NCI-H2107 (cell line): ENCODE measurements at regions not wholly inside any gene's neighbourhood (a gene's known extent, or its start where the extent isn't known, plus 50 kb on each side); places are given as distances from the start of the nearest gene placed in this dataset.
A peak's percentile ranks its signal among the peaks of the same experiment; 100 is the strongest.
"Not testable (repeated sequence)": the region's sequence is repeated elsewhere in the genome, so short reads cannot be mapped to it uniquely, and the experiment has no call there.

Experiments
- DNase-seq: peaks from one replicate; lab custom pipeline; 2025; lab: John Stamatoyannopoulos, UW

DNA sequence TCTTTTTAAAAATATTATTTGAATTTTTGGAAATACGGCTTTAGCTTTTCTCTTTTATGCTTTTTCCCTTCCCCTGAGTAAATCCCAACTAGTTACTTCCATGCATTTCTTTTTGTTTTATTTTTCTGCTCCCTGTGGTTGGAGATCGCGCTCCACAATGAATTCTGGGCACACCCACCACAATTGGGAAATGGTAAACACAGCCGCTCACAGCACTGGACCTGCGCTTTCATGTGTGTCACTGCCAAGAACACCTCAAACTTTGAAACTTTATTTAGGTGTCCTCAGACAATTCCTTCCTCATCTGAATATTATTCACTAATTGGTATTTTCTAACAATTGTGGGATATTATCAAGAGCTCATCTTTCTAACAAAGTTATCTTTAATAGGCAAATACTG, 82.8 kb upstream of the TMEM18 start:
- DNase-seq: no peak

DNA sequence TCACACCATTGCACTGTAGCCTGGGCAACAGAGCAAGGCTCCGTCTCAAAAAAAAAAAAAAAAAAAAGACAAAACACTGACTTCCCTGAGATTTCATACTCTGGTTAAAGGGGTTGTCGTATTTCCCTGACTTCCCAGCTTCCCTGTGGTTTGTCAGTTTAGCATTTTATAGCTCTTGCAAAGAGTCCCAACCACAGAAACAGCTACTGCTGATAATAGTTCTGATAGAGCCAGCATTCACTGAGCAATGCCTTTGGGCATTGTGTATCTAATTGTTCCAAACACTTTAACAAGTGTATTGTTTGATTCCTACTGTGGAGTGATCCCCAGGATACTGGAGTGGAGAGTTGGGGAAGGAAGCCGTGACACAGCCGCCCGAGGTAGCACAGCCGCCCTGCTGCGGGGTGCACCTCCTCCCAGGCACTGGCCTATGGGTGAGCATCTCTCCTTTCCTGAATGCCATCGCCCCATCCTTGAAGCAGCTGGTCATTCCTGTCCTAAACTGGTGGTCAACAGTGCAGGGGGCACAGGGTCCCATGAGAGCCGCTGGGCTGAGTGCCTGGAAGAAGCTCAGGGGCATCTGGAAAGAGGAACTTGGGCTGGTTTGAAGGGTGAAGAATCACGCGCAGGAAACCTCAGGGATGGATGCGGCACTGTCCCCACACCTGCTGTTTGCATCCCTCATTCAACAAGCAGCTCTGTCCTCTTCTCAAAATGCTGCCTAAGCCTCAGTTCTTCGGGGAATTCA, 81.0 kb upstream of the TMEM18 start:
- DNase-seq: no peak

DNA sequence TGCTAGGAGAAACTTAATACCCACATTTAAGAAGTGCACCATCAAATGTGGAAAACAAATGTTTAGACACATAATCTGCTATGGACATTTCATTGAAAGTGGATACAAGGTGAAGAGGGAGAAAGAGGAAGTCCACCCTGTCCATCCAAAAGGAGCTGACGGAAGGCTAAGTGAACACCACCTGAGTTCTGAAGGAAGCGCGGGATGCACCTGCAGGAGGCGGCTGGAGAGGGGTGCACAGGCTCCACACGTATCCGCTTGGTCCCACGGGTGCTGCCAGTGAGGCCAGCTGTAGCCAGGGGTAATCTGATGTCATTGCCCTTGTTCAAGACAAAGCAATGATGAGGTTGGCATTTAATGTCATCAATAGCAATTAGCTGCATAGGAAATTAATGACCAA, 75.9 kb upstream of the TMEM18 start:
- no peak for DNase-seq

- no peak for DNase-seq
Observed at GRCh38 chr2:751474-751873, 74.3 kb upstream of the TMEM18 start.

DNA sequence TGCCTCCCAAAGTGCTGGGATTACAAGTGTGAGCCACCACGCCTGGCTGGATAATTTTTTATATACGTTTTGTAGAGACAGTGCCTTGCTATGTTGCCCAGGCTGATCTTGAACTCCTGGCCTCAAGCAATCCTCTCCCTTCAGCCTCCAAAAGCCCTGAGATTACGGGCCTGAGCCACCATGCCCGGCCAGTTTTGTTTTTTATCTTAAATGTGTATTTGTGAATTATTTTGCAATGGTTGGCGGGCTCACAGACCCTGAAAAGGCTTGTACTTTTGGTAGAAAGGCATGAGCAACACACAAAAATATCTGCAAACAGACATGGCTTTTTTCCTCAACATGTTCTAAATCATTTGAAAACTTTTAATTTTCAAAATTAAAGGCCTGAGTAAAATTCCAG, 73.4 kb upstream of the TMEM18 start:
- DNase-seq: no peak

GRCh38 chr2:747762-748351, 70.7 kb upstream of the TMEM18 start:
- DNase-seq: no peak

GRCh38 chr2:746697-747096, 69.5 kb upstream of the TMEM18 start:
- no peak for DNase-seq

DNA sequence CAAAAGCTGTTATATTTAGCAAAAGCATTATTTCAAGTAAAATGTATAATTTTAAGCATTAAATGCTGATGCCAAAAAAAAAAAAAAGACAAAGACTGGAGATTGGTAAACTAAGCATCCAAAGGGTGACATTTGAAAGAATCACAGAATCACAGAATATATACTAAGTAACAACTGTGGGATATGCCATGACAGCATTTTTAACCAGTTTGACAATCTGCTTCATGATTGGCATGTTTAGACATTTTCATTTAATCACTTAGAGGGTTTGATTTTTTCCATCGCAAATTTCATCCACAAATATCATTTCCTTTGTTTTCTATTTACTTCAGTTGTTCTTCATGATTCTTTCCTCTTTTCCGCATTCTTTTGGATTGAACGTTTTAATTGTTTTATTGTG, 66.9 kb upstream of the TMEM18 start:
- no peak for DNase-seq

DNA sequence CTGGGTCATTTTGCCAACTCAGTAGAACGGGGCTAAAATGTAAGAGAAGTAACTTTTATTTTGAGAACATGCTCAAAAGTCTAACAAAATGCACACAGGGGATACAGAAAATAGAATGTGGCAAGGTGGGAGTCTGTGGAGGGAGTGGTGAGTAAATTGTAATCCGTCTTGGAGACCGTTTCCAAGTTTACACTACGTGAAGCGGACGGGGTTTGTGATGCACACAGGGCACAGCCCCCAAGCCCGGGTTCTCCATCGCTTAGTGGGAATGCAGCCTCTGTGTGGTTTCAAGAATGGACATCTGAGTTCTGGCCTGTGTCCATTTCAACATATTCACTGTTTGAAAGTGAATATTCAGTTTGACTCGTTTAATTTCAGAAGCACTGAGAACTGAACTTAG, 65.0 kb upstream of the TMEM18 start:
- DNase-seq: no peak

DNA sequence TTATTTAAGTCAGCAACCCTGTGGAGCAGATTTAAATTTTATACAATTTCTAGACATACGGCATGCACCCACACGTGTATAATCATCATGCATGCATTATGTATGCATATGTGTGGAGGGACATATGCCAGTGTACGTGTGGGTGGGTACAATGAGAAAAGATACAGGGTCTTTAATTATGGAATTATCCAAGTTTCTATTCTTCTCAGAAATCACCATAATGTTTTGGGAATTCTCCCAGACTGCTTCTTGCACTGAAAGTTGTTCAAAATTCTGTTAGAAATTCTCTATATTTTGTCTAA, 63.9 kb upstream of the TMEM18 start:
- DNase-seq: no peak

DNA sequence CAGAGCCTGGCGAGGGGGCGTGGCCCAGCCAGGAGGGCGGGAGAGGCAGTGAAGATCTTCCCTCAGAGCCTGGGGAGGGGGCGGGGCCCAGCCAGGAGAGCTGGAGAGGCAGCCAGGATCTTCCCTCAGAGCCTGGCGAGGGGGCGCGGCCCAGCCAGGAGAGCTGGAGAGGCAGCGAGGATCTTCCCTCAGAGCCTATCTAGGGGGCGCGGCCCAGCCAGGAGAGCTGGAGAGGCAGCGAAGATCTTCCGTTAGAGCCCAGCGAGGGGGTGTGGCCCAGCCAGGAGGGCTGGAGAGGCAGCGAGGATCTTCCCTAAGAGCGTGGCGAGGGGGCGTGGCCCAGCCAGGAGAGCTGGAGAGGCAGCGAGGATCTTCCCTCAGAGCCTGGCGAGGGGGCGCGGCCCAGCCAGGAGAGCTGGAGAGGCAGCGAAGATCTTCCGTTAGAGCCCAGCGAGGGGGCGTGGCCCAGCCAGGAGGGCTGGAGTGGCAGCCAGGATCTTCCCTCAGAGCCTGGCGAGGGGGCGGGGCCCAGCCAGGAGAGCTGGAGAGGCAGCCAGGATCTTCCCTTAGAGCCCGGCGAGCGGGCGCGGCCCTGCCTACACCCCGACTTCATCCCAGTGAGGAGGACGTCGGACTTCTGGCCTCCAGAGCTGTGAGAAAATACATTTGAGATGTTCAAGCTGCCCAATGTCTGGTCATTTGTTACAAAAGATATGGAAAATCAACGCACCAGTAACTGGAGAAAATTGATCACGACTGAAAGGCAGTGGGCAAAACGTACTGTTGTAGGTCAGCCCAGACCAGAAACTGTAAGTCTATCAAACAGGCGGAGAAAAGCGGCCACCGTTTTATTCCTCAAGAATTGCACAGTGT, 63.4 kb upstream of the TMEM18 start:
- peak; percentile 90 for DNase-seq

GRCh38 chr2:739864-740321, 62.7 kb upstream of the TMEM18 start:
- DNase-seq: not testable (repeated sequence)

DNA sequence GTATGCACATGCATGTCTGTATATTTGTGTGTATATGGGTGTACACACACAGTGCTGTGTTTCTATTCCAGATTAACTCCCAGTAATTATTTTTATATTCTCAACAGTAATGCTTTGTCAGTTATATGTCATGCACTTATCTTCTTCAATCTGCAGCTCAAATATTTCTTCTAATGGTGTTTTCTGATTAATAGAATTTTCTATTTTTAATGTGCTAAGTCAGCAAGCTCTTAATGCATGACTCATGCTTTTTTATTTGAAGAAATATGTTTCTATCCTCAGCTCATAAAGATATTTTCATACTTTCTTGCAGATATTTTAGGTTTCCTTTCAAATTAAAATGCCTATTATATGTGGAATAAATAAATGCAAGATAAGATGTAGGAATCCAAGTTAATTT, 59.7 kb upstream of the TMEM18 start:
- DNase-seq: no peak

DNA sequence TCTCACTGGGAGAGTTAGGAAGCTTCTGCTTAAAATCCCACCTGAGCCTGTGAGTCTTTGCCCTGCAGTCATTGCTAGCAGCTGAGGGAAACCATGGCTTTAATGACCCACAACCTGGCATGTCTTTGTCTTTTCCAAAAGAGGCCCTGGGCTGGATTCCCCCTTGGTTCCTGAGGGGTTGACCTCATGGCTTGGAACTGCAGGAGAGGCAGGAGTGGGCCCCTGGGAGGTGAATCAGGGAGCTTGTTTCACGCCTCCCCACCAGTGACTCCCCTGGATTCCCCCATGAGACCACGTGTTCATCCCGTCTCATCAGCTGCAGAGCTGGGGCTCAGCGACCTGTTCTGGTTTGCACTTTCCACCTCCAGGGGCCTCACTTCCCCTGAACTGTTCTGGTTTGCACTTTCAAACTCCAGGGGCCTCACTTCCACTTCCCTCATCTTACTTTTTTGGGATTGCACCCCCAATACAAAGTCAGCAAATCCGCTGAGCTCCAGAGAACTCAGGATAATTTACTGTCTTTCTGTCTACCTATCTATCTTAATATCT, 58.5 kb upstream of the TMEM18 start:
- DNase-seq: no peak

DNA sequence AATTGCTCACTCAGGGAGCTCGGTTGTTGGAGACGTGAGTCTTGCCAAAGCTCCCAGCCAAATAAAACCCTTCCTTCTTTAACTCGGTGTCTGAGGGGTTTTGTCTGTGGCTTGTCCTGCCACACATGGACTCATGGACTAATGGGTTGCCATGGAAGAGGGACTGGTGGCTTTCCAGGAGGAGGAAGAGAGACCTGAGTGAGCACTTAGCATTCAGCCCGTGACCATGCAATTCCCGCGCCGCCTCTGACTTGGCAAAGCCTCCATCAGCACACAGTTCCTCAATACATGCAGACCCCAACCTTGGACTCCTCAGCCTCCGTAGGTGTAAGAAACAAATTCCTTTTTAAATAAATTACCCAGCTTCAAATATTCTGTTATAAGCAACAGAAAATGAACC, 57.3 kb upstream of the TMEM18 start:
- no peak for DNase-seq

- no peak for DNase-seq
Observed at GRCh38 chr2:733495-733894, 56.3 kb upstream of the TMEM18 start.

DNA sequence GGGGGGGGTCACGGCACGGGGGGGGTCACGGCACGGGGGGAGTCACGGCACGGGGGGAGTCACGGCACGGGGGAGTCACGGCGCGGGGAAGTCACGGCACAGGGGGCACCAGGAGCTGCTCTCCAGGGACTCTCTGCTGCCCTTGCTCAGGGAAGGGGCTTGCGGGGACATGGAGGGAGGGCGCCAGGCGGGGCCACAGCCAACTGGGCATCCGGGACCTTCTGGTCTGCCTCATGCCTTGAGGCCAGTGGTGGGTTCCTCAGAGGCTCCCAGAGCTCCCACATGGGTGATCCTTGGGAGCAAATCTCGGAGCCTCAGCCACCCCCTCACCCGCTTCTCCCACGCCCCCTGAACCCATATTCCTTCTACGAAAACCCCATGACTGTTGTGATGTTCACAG, 55.8 kb upstream of the TMEM18 start:
- no peak for DNase-seq

GRCh38 chr2:731711-732110, 54.5 kb upstream of the TMEM18 start:
- no peak for DNase-seq

GRCh38 chr2:729376-729861, 52.2 kb upstream of the TMEM18 start:
- no peak for DNase-seq

- DNase-seq: no peak
Observed at GRCh38 chr2:728165-728564, 51.0 kb upstream of the TMEM18 start.

GRCh38 chr2:727071-727470, 49.9 kb upstream of the TMEM18 start:
- no peak for DNase-seq
